ENCODE measurements at regions not wholly inside any gene's neighbourhood (a gene's known extent, or its start where the extent isn't known, plus 50 kb on each side); places are given as distances from the start of the nearest gene placed in this dataset.

DNA sequence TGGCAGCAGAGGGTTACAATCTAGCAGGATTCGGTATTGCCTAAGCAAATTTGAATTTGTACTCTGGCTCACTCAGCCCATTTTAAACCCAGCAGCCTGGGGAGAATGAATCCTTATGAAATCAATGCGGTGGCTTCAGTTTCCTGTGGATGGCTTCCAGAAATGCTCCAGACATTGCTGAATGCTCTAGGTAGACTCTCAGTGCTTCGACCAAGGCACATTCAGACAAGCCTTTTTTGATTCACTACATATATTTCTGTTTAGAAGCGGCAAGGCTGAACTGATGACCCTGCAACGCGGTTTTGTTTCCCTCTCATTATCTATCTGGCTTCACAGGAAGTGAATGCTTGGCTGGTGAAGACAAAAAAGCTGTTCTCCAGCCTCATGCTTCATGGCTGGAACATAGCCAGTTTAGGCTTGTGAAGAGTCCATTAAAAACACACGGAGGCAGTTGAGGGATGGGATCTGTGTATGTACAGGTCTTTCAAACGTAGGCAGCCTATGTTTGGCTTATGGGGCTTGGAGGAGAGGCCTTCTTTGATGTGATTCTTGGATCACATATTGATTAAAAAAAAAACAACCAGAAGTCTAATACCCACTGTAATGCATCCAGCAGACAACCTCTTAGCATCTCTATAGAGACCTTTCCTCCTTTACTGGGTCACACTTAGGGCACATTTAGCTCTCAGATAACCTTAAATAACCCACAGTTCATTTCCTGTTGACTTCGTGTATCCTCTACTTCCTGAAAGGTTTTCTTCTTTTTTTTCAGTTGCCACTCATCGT lies 400.2 kb upstream of the TBL1XR1 start:
- ChIA-PET POLR2A (no interaction called here), CTCF (interaction anchor here (0.6 kb wide), 1 partner anchor 405 kb away, joined by 3 read pairs; no protein-coding TSS in a partner anchor)

DNA sequence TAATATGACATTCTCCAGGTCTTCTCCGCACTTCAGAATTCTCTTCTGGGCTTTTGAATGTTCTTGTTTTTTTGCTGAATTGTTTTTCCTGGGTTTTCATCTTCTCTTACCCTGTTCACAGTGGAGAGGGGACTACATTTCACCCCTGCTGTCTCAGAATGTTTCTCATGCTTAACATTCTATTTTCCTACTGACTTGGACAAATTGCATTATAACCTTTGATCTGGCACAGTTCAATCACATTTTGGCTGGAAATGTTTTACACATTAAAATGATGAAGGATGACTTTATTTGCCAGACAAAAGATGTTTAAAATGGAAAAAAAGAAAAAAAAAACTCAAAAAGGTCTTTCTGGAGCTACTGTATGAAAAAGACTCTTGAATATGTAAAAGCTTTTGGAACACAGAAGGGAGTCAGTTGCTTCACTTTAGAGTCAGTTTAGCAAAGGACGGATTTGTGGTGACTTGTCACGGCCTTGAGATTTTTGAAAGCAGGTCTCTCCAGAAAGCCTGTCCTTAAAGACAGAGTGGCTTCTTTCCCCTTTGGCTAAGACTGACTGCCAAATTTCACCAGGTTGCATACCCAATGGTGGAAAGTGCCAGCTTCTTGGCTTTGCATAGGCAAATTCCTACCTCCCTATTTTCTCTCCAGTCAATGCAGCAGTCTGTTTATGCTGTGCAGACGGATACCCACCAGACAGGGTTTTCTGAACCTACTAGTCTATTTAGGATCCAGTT lies 401.0 kb upstream of the TBL1XR1 start:
- CTCF ChIA-PET, result no interaction called here
- POLR2A ChIA-PET, result no interaction called here

DNA sequence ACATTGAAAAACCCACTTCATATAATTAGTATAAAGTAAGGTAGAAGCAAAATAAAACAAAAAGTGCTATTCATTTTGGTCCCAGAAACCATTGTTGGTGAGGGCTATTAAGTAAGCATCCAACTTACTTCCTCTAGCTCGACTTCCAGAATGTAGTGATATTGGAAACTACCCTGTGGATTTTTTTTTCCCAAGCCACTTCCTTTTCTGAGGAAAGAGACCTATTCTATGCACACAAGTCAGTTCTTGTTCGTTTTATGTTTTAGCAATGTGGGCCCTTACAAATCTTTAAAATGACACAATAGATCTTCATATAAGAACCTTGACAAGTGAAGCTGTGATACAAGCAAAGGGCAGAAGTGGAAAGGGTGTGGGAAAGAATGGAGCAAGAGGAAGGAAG lies 402.0 kb upstream of the TBL1XR1 start:
- CTCF ChIA-PET, result no interaction called here
- POLR2A ChIA-PET, result no interaction called here

DNA sequence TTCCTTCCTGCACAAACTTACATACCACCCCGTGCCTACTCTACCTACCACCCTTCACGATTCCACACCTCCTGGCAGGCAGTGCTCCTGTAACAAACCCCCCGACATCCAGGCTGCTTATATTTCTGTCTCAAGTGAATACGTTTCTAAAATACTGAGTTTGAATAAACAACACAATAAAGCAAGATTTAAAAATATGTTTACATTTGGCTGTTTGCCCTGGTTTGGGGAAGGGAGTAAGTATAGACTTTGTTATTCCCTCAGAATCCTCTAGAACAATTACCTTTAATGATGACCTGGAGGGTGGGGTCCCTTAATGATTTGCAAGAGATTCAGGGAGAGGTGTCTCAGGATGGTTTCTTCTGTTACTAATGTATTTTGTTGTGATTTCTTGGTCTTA lies 402.6 kb upstream of the TBL1XR1 start:
- ChIA-PET CTCF (no interaction called here), POLR2A (no interaction called here)

DNA sequence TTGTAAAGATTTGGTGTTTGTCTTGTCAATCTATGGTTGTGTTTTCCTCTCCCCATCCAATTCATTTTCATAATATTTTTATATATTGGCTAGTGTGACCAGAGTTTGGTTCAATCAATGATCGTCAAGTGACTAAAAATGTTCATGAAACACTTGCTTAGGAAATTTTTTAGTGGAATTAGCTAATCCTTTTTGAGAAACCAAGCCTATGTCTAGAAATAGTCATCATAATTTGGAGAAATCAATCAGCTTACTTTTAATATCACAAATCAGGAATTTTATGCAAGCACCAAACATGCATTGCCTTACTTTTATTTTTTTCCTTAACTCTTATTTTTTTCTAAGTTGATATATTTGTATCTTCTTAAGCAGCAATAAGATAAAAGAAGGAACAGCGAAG lies 403.1 kb upstream of the TBL1XR1 start:
- POLR2A ChIA-PET, result no interaction called here
- CTCF ChIA-PET, result no interaction called here

DNA sequence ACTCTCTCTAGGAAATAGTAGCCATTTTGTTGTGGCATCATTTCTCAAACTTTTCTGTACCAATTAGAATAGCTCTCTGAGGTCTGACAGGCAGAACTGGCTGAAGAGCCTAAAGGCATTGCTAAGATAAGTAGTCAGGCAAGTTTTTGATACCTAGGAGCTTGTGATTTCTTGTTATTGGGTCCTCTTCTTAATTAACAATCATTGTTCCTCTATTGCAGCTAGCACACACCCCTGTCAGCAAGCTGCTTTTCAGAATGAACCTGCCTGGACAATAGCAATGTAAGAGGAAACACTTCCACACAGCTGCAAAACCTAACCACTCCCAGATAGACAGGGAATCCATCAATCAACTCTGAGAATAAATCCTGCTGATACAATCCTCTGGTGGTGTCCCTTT lies 403.9 kb upstream of the TBL1XR1 start:
- CTCF ChIA-PET, result interaction anchor here (0.8 kb wide), 1 partner anchor 197 kb away, joined by 4 read pairs; no protein-coding TSS in a partner anchor
- POLR2A ChIA-PET, result interaction anchor here (1.1 kb wide), 1 partner anchor 10 kb away, joined by 3 read pairs; no protein-coding TSS in a partner anchor

DNA sequence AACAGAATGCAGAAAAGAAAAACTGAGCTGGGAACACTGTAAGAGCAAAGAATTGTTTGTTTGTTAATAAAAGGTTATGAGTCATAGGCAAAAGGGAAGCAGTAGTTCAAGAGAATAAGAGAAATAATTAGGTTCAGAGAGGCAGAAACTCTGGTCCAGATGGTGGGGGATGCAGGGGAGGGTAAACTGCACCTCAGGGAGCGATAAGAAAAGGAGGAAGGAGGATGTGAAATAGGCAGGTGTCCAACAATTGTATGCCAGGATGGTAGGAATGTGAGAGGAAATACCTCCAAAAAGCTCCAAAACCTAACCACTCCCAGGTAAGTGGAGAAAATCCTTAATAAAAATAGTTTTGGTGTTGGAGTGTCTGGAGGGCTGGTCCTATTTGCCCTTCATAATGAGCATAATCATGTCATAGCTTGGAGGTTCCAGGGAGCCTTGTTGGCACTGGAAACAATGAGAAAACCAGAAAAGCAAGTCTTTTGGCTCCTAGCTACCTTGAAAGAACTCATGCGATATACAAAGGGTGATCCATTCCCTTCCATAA lies 405.4 kb upstream of the TBL1XR1 start:
- CTCF ChIA-PET, result no interaction called here
- POLR2A ChIA-PET, result no interaction called here

DNA sequence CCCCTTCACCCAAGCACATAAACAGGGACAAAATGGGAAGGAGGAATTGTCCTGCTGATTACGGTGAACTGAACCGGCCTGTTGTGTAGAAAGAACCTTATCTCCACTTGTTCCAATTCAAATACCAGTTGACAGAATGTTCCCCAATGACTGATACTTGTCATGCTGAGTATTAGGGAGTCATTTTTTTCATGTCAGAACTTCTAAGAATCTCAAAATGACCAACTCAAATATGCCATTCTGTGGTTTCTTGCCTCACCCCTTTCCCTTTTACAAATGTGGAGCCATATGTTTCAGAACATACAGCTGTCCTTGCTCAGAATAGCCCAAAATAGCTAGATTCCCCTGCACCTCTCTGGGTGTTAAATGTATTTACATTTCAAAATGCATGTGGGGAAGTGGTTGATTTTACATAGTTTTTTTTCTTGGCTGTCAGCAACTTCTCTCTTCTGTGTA lies 405.9 kb upstream of the TBL1XR1 start:
- ChIA-PET CTCF (no interaction called here), POLR2A (no interaction called here)

DNA sequence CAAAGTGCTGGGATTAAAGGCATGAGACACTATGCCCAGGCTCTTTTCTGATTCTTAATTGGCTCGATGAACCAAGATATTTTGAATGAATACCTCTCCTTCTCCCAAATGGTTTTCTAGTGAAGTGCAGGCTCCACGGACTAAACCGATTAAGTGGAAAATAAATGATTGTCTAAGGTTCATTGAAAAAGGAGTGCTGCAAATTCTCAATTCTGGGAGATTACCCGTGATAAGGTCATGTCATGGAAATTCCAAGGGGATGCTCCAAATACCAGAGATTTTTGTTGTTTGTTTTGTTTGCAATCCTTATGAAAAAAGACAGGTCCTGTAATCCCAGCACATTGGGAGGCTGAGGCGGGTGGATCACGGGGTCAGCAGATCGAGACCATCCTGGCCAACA lies 406.9 kb upstream of the TBL1XR1 start:
- CTCF ChIA-PET, result no interaction called here

DNA sequence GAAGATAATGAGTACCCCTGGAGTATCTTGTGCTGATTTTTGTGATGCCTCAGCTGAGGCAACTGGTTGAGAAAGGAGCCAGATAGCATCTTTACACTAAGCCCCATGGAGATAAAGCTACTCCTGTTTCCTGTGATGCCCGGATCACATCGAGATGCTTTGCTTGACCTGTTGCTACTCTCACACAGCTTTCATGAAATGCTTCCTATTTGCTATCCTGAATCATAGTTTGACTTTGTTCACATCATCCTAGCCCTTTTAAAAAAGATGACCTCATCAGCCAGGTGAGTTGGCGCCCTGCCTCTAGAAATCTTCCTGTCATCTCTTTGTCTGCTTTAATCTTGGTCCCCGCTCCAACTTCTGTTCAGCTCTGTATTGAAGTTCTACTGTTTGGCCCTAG lies 409.6 kb upstream of the TBL1XR1 start:
- POLR2A ChIA-PET, result no interaction called here
- CTCF ChIA-PET, result no interaction called here

More for the DNA sequence above, 406.9 kb upstream of the TBL1XR1 start:
- POLR2A ChIA-PET, result no interaction called here

DNA sequence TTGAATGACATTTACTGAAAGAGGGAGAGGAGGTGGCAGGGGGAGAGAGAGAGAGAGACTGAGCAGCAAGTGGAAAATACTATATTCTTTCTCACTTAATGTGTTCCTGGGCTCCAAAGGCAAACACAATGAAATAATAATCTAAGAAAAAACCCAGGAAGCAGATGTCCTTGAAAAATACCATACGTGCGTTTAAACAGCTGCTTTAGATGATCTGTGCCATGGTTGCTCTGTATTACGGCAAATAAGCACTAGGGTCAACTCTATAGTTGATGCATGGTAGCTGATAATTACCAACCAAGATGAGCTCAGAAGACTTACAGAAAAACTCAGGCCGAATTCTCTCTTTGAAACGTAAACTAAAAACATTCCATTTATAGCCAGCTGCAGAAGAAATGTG lies 410.3 kb upstream of the TBL1XR1 start:
- POLR2A ChIA-PET, result no interaction called here
- CTCF ChIA-PET, result no interaction called here

DNA sequence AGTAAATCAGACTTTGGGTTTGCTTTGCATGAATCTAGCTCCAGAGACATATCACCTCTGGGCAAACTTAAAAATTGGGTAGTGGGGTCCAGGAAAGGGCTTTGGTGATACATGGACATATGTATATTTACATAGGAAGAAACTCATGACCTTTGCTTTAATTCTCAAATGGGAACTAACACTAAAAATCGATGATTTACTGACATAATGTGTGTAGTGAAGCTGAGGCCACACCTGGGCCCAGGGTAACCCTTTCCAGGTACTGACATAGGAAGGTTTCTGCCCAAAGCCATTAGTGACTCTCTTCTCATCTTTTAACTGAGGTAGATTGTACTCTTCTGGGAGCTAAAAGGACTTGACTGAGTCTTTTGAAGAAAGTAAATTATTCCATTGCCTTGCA lies 411.2 kb upstream of the TBL1XR1 start:
- ChIA-PET POLR2A (no interaction called here), CTCF (no interaction called here)

DNA sequence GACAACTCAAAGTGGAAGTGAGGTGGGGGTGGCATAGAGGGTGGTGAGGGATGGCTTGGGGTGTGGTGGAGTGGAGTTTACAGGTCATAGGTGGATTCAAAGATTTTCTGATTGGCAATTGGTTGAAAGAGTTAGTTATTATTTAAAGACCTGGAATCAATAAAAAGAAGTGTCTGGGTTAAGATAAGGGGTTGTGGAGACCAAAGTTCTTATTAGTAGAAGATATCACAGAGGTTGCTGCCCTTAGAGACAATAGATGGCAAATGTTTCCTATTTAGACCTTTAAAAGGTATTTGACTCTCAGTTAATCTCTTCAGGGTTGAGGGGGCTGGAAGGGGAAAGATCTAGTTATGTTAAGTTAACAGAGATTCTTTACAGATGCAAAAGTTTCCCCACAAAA lies 412.3 kb upstream of the TBL1XR1 start:
- POLR2A ChIA-PET, result no interaction called here

DNA sequence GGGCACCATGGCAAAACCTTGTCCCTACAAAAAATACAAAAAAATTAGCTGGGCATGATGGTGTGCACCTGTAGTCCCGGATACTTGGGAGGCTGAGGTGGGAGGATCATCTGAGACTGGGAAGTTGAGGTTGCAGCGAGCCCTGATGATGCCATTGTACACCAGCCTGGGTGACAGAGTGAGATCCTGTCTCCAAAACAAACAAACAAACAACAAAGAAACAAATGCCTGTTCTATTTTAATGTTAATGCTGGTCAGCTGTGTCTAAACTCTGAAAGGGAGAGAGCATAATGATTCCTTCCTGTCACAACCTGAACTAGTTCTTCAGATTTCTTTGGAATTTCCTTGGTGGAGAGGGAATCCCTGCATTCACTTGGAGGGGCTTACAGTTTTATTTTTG lies 413.0 kb upstream of the TBL1XR1 start:
- CTCF ChIA-PET, result no interaction called here
- POLR2A ChIA-PET, result no interaction called here

More for the DNA sequence above, 412.3 kb upstream of the TBL1XR1 start:
- CTCF ChIA-PET, result no interaction called here

DNA sequence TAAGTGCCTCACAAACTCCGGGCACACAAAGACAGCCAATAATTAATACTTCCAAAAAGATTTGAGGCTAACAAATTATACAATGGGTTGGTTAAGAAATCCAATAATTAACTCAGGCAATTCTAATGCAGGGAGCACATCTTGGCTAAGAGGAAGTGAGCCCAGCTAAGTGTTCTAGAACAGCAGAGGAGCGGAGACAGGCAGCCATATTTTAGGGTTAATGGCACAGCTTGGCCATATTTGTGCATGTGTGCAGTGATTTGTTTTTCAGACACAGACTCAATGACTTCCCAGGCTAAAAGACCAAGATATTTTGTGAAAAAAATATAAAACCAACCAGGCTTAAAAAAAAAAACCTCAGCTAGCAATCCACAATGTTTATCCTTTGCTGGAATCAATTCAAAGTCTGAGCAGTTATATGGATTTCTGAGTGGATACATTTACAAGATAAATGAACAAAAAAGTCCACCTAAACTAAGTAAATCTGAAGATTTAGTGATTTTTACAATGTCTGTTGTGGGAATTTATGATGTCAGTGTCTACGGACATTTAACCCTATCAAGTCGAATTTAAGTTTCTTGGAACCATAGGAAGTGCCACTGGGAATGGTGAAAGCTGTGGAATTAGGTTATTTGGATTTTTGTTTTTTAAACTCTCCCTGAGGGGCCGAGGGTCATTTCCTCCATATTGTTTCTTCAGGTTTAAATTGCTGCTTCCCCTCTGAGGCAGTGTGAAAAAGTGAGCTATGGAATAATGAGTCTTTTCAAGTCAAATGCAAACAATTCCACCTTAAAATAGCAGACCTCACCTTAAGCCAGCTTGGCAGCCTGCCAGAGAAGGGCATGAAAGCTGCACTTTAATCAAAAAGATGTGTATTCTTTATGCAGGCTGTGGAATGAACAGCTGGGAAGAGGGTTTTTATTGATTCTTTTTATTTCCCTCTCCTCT lies 413.7 kb upstream of the TBL1XR1 start:
- ChIA-PET POLR2A (interaction anchor here (0.9 kb wide), 1 partner anchor 9 kb away, joined by 3 read pairs; no protein-coding TSS in a partner anchor), CTCF (no interaction called here)

DNA sequence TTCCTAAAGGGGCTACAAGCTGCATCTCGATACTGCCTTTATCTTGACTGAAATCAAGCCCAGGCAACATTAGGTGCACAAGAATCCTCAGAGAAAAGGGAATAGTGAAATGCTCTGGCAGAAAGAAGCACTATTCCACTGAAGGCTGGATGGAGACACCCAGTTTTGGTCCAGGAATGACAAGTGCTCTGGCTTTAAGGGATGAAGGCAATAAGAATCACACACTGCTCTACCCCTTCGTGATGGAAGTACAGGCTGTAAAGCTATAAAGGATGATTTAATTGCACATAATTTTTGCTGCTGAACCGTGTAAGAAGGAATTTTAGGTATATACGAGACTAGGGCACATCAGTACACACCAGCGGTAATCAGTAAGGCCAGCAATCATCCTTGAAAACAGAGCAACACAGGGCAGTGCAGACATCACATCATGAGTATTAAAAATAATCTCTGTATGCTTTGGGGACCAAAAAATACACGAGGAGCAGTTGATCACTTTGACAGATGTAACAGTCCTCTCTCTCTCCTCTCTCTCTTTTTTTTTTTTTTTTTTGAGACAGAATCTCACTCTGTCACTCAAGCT lies 414.6 kb upstream of the TBL1XR1 start:
- CTCF ChIA-PET, result no interaction called here
- POLR2A ChIA-PET, result interaction anchor here (0.9 kb wide), 1 partner anchor 10 kb away, joined by 3 read pairs; no protein-coding TSS in a partner anchor

DNA sequence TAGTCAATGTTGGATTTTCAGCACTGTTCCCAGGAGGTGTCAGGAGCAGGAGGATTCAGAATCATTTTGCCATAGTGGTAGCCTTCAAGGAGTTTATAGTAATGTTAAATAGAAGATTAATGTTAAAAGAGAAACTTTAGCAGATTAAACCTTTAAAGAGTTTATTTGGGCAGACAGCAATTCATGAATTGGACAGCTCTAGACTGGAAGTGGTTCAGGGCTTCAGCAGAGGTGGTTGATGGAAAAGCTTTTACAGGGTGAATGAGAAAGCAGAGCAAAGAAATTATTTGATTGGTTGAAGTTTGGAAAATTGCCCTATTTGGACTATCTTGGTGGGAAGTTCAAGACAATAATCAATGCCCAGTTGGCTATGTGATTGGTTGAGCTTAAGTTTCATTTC lies 416.6 kb upstream of the TBL1XR1 start:
- ChIA-PET CTCF (interaction anchor here (0.7 kb wide), 1 partner anchor 417 kb away, joined by 3 read pairs; the partner anchor contains the start of gene TBL1XR1), POLR2A (no interaction called here)

DNA sequence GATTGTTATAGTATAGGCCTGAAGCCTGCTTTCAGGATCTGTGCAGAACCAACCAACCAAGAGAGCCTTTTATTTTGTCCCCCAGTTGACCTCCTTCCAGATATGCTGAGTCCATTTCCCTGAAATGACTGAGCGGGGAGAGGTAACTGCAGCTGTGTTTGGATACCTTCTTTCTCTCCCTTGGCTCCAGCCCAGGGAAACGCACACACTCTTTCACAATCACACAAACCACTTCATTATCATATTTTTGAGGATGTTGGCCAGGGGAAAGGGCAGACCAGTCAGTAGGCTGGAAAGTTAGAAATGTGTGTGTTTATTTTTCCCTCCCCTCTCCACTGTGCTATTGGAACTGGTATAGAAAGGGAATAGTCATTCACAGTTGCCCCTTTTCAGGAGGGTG lies 417.7 kb upstream of the TBL1XR1 start:
- CTCF ChIA-PET, result interaction anchor here (0.6 kb wide), 1 partner anchor 425 kb away, joined by 3 read pairs; no protein-coding TSS in a partner anchor
- POLR2A ChIA-PET, result interaction anchor here (0.7 kb wide), 1 partner anchor 173 kb away, joined by 4 read pairs; no protein-coding TSS in a partner anchor
